ENCODE measurements at regions not wholly inside any gene's neighbourhood (a gene's known extent, or its start where the extent isn't known, plus 50 kb on each side); places are given as distances from the start of the nearest gene placed in this dataset.

GRCh38 chr1:79369091-79369490 lies 362.6 kb upstream of the ADGRL4 start:
- DNase-seq (ENCODE audit: low read depth in 2 of 2) = no peak

GRCh38 chr1:79364896-79365295 lies 358.4 kb upstream of the ADGRL4 start:
- no peak for DNase-seq (ENCODE audit: low read depth in 2 of 2)

DNA sequence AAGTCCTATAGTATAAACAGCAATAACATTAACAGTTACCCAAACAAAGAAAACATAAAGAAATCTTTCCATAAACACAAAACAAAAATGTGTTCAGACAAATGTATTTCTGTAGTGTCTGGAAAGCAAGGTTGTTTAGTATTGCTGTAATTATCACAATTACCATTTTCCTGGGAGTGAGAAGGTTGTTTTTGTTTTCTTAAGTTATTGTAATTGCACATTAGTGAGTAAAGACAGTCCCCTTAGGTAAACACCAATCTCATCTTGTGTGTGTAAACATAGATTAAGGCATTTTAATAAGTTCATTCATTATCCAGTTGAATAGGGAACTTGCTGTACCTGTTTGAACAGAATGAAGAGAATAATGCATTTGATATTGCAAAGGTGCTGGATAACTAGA lies 356.9 kb upstream of the ADGRL4 start:
- no peak for DNase-seq (ENCODE audit: low read depth in 2 of 2)

DNA sequence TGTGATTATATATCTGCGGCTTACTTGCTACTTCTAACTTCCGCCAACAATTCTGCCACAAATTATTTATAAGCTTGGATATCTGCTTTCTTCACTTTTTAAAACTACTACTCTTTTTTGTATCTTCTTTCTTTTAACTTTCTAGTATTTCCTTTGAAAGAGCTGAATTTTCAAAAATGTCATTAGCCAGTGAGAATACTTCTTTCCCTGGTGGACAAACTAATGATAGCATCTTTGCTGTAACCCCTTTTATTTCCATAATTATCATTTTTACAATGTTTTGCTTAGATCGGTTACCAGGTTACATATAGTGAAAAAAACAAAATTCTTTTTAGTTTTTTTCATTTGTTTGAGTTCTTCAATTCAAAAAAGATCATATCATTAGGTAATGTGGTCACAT lies 355.9 kb upstream of the ADGRL4 start:
- DNase-seq (ENCODE audit: low read depth in 2 of 2) = no peak

DNA sequence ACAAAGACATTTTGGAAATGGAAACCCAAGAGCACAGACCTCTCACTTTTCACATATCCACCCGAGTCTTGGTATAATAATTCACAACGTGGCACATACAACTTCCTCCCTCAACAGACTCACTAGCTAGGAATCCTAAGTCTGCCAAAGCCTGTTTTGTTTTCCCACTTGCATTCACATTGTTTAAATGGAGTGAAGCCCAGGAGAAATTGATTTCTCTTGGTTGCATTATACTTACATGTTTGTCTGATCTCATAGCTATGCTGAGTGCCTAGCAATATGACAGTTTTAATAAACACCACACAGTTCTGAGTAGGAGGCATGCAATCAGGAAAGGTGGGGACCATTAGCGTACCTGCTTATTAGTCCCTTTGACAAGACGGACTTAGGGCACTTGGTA lies 348.6 kb upstream of the ADGRL4 start:
- peak in 1 of 2 donors; percentile 30 for DNase-seq (ENCODE audit: low read depth in 2 of 2)

GRCh38 chr1:79353224-79353623 lies 346.7 kb upstream of the ADGRL4 start:
- DNase-seq (ENCODE audit: low read depth in 2 of 2) = peak; percentile 75 to 77

- DNase-seq (ENCODE audit: low read depth in 2 of 2) = no peak
Observed at GRCh38 chr1:79326875-79327274, 320.3 kb upstream of the ADGRL4 start.

- peak in 1 of 2 donors; percentile 1 for DNase-seq (ENCODE audit: low read depth in 2 of 2)
Observed at GRCh38 chr1:79325705-79326104, 319.2 kb upstream of the ADGRL4 start.

DNA sequence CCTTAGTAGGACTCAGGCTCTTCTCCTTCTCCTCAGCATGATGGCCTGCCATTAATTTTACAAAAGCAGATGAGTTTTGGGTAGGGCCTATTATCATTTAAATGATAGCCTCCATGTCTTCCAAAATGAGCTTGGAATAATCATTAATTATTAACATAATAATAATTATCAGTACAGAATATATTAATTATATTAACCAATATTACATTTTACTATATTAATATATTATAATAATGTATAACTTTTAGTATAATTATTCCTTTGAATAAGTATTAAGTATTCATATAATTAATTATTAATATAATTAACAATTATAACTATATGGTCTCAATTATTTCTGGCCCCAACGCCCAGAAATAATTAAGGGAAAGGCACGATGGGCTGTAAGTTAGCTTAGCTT lies 318.6 kb upstream of the ADGRL4 start:
- DNase-seq (ENCODE audit: low read depth in 2 of 2) = no peak

- peak in 1 of 2 donors; percentile 88 for DNase-seq (ENCODE audit: low read depth in 2 of 2)
Observed at GRCh38 chr1:79323239-79324025, 316.9 kb upstream of the ADGRL4 start.

DNA sequence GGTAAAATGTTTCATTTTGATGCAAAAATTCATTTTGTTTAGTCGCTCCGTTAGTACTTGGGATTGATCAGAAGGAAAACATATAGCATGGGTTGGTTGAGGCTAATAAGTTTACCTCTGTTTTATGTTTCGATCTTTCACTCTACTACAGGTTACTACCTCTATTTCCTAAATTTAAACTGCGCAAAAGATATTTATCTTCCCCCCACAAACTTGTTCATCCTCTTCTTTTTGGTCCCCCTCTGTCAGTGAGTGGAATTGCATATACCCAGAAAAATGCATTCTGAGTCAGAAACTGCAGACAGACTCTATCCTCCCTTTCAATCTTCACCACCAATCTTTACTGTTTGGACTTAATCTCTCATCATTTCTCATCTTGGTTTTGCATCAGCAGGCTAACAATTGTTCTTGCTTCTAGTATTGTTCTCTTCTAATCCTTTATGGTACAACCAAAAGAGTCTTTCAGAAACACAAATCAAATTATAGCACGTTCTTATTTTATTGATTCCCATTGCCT lies 316.0 kb upstream of the ADGRL4 start:
- peak in 1 of 2 donors; percentile 2 for DNase-seq (ENCODE audit: low read depth in 2 of 2)

GRCh38 chr1:79312438-79312837 lies 305.9 kb upstream of the ADGRL4 start:
- DNase-seq (ENCODE audit: low read depth in 2 of 2) = no peak

DNA sequence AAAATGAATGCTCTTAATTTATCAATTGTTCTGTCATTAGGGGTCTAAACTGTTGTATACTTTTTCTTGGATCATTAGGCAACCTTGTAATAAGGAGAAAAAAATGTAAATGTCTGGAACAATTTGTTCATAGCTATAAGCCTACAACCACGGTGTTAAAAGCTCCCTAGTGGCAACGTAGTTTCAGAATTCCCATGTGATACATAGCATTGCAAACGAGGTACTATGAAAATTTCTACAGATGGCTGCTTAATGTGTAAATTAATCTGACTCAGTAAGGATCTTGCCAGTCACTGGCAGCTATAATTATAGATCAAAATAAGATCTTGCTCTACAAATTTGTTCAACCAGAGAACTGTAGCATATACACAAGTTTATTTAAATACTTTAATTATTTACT lies 304.1 kb upstream of the ADGRL4 start:
- DNase-seq (ENCODE audit: low read depth in 2 of 2) = no peak

DNA sequence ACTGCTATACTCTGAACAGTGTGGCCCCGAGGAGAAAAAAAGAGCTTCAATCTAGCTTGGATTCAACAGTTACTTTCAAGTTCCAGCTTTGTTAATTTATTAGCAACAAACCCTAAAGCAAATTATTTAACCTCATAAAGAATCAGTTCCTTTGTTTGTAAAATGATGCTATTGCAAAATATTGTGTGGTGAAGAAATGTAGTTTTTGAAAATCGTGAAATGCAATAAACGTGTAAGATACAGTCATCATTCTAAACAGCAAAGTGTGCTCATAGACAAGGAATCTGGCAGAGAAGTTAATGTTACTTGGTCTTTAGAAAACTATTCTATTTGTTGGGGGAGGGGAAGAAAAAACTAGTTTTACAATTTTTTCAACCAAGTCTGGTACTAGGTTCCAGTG lies 297.6 kb upstream of the ADGRL4 start:
- DNase-seq (ENCODE audit: low read depth in 2 of 2) = no peak

DNA sequence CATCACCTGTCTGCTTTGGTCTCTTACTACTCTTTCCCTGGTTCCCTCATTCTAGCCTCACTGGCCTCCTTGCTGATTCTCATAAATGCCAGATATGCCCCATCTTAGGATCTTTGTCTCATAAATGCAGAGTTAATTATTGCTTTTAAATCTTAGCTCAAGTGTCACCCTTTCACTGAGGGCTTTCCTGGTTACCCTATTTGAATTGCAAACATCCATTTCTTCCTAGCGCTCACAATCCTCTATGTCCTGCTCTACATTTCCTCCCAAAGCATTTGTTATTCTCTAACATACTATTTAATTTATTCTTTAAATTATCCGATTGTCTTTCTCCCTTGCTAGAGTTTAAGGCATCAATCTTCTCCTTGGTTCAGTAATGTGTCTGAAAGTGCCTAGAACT lies 296.5 kb upstream of the ADGRL4 start:
- no peak for DNase-seq (ENCODE audit: low read depth in 2 of 2)

- DNase-seq (ENCODE audit: low read depth in 2 of 2) = no peak
Observed at GRCh38 chr1:79302380-79302930, 295.9 kb upstream of the ADGRL4 start.

DNA sequence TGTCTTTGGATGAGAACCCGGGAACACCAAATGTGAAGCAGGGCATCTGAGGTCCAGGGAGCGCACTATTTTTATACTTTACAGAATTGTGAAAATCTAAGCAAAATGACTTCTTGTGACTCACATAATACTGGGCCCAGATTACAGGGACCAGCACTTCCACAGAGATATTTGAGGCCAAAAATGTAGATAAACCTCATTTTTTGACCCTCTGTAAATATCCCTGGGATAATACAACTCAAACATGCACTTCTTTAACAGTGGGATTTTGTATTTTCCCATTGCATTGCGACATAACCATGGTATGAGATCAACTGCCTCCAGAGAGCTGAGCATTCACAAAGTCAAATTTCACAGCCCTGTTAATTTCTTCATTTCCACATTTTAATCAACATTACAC lies 289.4 kb upstream of the ADGRL4 start:
- DNase-seq (ENCODE audit: low read depth in 2 of 2) = no peak

DNA sequence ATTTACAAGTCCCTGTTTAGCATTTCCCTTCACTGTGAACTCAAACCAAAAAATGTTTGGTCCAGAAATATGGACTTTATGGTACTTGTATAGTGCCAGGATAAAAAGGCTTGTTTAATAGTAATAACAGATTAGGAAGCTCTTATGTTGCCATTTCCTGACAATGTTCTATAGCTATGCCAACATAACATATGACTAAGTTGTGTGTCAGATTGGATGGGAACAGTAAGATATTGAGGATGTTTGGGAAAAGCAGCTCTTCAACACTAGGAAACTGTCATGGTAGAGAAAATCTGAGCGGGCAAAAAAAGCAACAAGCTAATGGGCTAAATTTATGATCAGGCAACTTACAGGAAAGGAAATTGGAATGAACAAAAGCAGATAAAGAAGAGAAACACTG lies 287.1 kb upstream of the ADGRL4 start:
- DNase-seq (ENCODE audit: low read depth in 2 of 2) = peak; percentile 71 to 74

DNA sequence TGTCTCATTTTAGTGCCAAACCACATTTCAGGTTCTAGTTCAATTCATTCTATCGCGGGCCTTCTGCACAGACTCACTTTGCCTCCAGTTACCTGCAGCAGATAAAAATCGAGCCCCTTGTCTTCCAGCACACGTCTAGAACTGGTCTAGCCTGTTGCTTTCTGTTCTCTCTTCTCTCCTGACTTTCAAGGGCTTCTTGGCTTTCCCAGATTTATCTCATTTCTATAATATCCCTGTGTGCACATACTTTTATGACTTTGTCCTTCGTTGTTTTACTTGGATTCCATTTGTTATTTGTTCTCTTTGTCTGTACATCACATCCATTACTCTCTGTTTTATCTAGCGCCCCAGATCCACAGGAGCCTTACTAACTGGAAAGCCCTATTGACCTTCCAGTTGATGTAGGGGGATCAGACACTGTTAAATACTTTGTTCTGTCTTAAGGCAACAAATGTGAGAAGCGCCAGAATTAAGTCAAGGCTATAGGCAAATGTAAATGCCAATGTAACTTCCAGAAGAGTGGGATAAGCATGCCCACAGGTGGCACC lies 284.5 kb upstream of the ADGRL4 start:
- DNase-seq (ENCODE audit: low read depth in 2 of 2) = no peak

DNA sequence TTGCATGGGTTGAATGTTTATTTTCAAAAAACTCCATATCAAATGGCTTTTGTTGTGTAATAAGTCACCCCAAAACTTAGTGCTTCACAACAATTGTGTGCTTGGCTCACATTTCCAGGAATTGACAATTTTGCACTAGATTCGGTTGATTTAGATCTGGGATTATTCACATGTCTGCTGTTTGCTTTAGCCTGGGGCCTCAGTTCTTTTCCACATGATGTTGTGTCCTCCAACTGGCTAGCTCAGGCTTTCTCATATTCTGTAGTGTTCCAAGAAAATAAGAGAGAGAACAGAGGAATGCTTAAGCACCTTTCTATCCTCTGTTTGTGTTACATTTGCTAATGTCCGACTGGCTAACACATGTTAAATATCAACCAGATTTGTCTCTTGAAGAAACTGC lies 281.5 kb upstream of the ADGRL4 start:
- no peak for DNase-seq (ENCODE audit: low read depth in 2 of 2)

DNA sequence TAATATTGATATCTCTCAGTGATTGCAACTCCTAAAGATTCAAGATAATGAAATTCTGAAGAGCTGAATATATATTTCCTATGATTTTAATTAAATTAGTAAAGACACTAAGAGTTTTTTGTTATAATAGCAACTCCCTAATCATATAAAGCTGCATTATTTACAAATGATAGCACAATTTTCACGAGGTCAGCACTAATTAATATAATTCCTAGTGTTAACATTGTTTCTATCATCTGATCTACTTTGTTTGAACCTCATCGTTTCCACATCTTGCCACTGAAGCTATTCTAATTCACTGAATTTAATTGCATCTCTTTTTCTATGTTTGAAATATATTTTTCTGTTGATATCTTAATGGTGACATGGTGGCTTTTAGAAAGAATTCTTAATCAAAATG lies 279.1 kb upstream of the ADGRL4 start:
- no peak for DNase-seq (ENCODE audit: low read depth in 2 of 2)

DNA sequence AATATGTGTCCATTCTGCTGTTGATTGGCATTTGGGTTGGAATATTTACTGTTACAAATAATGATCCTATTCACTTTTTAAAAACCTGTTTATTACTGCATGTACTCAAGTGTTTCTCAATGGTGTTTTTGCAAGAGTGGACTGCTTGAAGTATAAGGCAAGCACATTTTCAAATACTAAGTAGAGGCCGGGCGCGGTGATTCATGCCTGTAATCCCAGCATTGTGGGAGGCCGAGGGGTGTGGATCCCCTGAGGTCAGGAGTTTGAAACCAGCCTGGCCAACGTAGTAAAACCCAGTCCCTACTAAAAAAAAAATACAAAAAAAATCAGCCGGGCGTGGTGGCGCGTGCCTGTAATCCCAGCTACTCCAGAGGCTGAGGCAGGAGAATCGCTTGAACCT lies 276.9 kb upstream of the ADGRL4 start:
- no peak for DNase-seq (ENCODE audit: low read depth in 2 of 2)

DNA sequence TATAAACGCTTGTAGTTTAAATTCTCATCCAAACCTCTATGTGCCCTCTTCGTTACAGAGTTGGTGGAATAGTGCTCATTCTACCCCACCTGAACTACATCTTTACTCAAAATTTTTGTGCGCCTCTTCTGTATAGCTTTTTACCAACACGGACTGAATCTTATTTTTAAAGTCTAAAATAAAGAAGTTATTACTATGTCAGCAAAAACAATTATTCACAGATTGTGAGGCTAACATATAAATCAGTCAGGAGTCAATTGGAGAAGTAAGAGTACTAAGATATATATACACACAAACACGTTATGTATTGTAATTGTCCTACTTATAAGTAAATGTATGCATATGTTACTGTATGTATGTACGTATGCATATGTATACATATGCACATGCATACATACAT lies 274.9 kb upstream of the ADGRL4 start:
- no peak for DNase-seq (ENCODE audit: low read depth in 2 of 2)

Measured in lung microvascular endothelial cell (primary cell).